Panc1 (cell line): ENCODE measurements at regions not wholly inside any gene's neighbourhood (a gene's known extent, or its start where the extent isn't known, plus 50 kb on each side); places are given as distances from the start of the nearest gene placed in this dataset.

ENCODE experiments used
- ATAC-seq: fragments of 200-7000 bp; cut with Tn5 transposase; 2 replicates; pipeline ENCODE4 v1.9.1; 2020; ENCODE audit warnings: mild to moderate bottlenecking, moderate library complexity
- BruUV-seq: library from RNA; stranded (reverse); fragments of 400-500 nt; replicated peaks from 2 replicates; lab custom pipeline; 2021; lab: Mats Ljungman, UMichigan
- CTCF ChIA-PET: fragments of 300-600 bp; sonication (Branson Sonifier 250); formaldehyde crosslinking; loops from one replicate; lab custom pipeline; 2022; ENCODE audit warnings: antibody characterized with exemption; lab: Charles Lee
- POLR2A ChIA-PET: fragments of 300-600 bp; sonication (Branson Sonifier 250); formaldehyde crosslinking; loops from one replicate; lab custom pipeline; 2022; ENCODE audit warnings: antibody characterized with exemption; lab: Charles Lee
- DNase-seq: peaks from one replicate; pipeline ENCODE4 v3.0.0-alpha.2; 2010; ENCODE audit warnings: low read depth, low spot score
- H3K27ac ChIP-seq: 2 replicates; pipeline ENCODE4 v1.5.1; 2011; ENCODE audit warnings: mild to moderate bottlenecking, low read length, inconsistent platforms
- H3K27me3 ChIP-seq: fragments of 200-500 bp; sonication (Bioruptor generic); 2 replicates; pipeline ENCODE4 v1.6.0; 2014; ENCODE audit warnings: low read length, inconsistent platforms; ENCODE audit not compliant: control insufficient read depth, insufficient read depth
- H3K36me3 ChIP-seq: fragments of 200-500 bp; sonication (Bioruptor generic); 2 replicates; pipeline ENCODE4 v1.5.1; 2014; ENCODE audit warnings: inconsistent platforms, mild to moderate bottlenecking, low read length, moderate library complexity; ENCODE audit not compliant: control insufficient read depth, insufficient read depth
- H3K4me1 ChIP-seq: 2 replicates; pipeline ENCODE4 v1.5.1; 2011; ENCODE audit warnings: inconsistent platforms, mild to moderate bottlenecking, low read length, moderate library complexity; ENCODE audit not compliant: control insufficient read depth, insufficient read depth
- H3K4me3 ChIP-seq, 2 experiments: 2 replicates each; pipeline ENCODE4 v1.5.1; 2011 to 2012; ENCODE audit warnings: low read depth in 2 of 2, low read length in 2 of 2, mild to moderate bottlenecking in 2 of 2, inconsistent platforms in 1 of 2, moderate library complexity in 1 of 2
- H3K9me3 ChIP-seq: fragments of 200-500 bp; sonication (Bioruptor generic); 2 replicates; pipeline ENCODE4 v1.5.1; 2014; ENCODE audit warnings: low read depth, mild to moderate bottlenecking, inconsistent platforms, low read length, moderate library complexity; ENCODE audit not compliant: control insufficient read depth, insufficient read depth
- CTCF ChIP-seq: fragments of 450-650 bp; IDR thresholded peaks from 2 replicates; pipeline ENCODE4 v1.5.1; 2017; ENCODE audit warnings: mild to moderate bottlenecking
- POLR2AphosphoS5 ChIP-seq: IDR thresholded peaks from 2 replicates; pipeline ENCODE4 v1.6.1; 2012; ENCODE audit warnings: mild to moderate bottlenecking, low read depth, low read length, moderate library complexity
- SIN3A ChIP-seq: IDR thresholded peaks from 2 replicates; pipeline ENCODE4 v1.6.1; 2012; ENCODE audit warnings: low read depth, mild to moderate bottlenecking, low read length, moderate library complexity, borderline replicate concordance; ENCODE audit not compliant: insufficient read depth
- TCF7L2 ChIP-seq: IDR thresholded peaks from 2 replicates; pipeline ENCODE4 v1.6.1; 2011; ENCODE audit warnings: mild to moderate bottlenecking, low read depth, low read length, inconsistent platforms
- in situ Hi-C: cut with HindIII; loops from 2 replicates; pipeline ENCODE4 v1.10.0; 2016; ENCODE audit warnings: low sequenced_read_pairs, low pct_unique_long_range_greater_than_20kb
- intact Hi-C: fragments of 100-400 bp; cut with micrococcal nuclease; formaldehyde crosslinking; loops from one replicate; pipeline ENCODE4 v1.10.0; 2022; ENCODE audit not compliant: unreplicated experiment
- TF ChIP-seq, protein P1 (sequence below), 2 experiments: IDR thresholded peaks; 2 replicates each; pipeline ENCODE4 v1.6.1; 2011 to 2012; ENCODE audit warnings: low read depth in 2 of 2, control low read depth in 1 of 2, low read length in 1 of 2, mild to moderate bottlenecking in 1 of 2, moderate library complexity in 1 of 2; ENCODE audit not compliant: insufficient read depth in 1 of 2

GRCh38 chr17:31646642-31647041 is 212.4 kb downstream of the COPRS start:
- ATAC-seq (no peak), DNase-seq (no peak)
- ChIA-PET CTCF (no interaction called here), POLR2A (no interaction called here)
- Histone ChIP-seq H3K27me3 (no peaks in the 10 kb centered on the region), H3K4me1 (no peaks in the 10 kb centered on the region), H3K4me3 (no peak overlapping the region), H3K27ac (no peak overlapping the region), H3K9me3 (no peaks in the 10 kb centered on the region), H3K36me3 (no peaks in the 10 kb centered on the region)
- TF ChIP-seq, protein P1, sequence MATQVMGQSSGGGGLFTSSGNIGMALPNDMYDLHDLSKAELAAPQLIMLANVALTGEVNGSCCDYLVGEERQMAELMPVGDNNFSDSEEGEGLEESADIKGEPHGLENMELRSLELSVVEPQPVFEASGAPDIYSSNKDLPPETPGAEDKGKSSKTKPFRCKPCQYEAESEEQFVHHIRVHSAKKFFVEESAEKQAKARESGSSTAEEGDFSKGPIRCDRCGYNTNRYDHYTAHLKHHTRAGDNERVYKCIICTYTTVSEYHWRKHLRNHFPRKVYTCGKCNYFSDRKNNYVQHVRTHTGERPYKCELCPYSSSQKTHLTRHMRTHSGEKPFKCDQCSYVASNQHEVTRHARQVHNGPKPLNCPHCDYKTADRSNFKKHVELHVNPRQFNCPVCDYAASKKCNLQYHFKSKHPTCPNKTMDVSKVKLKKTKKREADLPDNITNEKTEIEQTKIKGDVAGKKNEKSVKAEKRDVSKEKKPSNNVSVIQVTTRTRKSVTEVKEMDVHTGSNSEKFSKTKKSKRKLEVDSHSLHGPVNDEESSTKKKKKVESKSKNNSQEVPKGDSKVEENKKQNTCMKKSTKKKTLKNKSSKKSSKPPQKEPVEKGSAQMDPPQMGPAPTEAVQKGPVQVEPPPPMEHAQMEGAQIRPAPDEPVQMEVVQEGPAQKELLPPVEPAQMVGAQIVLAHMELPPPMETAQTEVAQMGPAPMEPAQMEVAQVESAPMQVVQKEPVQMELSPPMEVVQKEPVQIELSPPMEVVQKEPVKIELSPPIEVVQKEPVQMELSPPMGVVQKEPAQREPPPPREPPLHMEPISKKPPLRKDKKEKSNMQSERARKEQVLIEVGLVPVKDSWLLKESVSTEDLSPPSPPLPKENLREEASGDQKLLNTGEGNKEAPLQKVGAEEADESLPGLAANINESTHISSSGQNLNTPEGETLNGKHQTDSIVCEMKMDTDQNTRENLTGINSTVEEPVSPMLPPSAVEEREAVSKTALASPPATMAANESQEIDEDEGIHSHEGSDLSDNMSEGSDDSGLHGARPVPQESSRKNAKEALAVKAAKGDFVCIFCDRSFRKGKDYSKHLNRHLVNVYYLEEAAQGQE (IDR thresholded peaks at IDR 0.05; ENCODE audit: insufficient read depth in 1 of 2, low read depth in 2 of 2, low read length in 1 of 2), result no peak
- TF ChIP-seq SIN3A (no peak), TCF7L2 (no peak), POLR2AphosphoS5 (no peak), CTCF (no peak)
- in situ Hi-C loops, result no loop called here
- BruUV-seq, result no TSS peak
- intact Hi-C loops, result no loop called here

- ChIA-PET POLR2A (no interaction called here), CTCF (no interaction called here)
- Histone ChIP-seq H3K9me3 (no peaks in the 10 kb centered on the region), H3K27me3 (no peaks in the 10 kb centered on the region), H3K27ac (no peak overlapping the region), H3K4me1 (no peaks in the 10 kb centered on the region), H3K4me3 (no peak overlapping the region), H3K36me3 (no peaks in the 10 kb centered on the region)
- TF ChIP-seq TCF7L2, result no peak
- TF ChIP-seq, protein P1 (IDR thresholded peaks at IDR 0.05; ENCODE audit: insufficient read depth in 1 of 2, low read depth in 2 of 2, low read length in 1 of 2), result no peak
- no peak for TF ChIP-seq POLR2AphosphoS5
- no peak for TF ChIP-seq CTCF
- no peak for TF ChIP-seq SIN3A
- DNase-seq (no peak), ATAC-seq (no peak)
- in situ Hi-C loops (no loop called here), intact Hi-C loops (no loop called here)
- no TSS peak for BruUV-seq
These were observed 213.7 kb downstream of the COPRS start for GRCh38 chr17:31645351-31645750.
